Mesothelial cell of epicardium (in vitro differentiated cells): ENCODE measurements at regions not wholly inside any gene's neighbourhood (a gene's known extent, or its start where the extent isn't known, plus 50 kb on each side); places are given as distances from the start of the nearest gene placed in this dataset.

Source experiments
- DNase-seq, 2 experiments: peaks; one replicate each; pipeline ENCODE4 v3.0.0; 2021; ENCODE audit warnings: low spot score in 2 of 2; ENCODE audit not compliant: unreplicated experiment in 2 of 2
- H3K27ac Mint-ChIP-seq: 2 replicates; pipeline ENCODE4 v1.8.0; 2021; ENCODE audit warnings: mixed read lengths
- H3K27me3 Mint-ChIP-seq: 2 replicates; pipeline ENCODE4 v1.8.0; 2021; ENCODE audit warnings: low read depth, mixed read lengths
- H3K36me3 Mint-ChIP-seq: 2 replicates; pipeline ENCODE4 v1.8.0; 2021; ENCODE audit warnings: mixed read lengths
- H3K4me1 Mint-ChIP-seq: 2 replicates; pipeline ENCODE4 v1.8.0; 2021; ENCODE audit warnings: mixed read lengths
- H3K4me3 Mint-ChIP-seq: 2 replicates; pipeline ENCODE4 v1.8.0; 2021; ENCODE audit warnings: mild to moderate bottlenecking, moderate library complexity, mixed read lengths
- H3K9me3 Mint-ChIP-seq: 2 replicates; pipeline ENCODE4 v1.8.0; 2021; ENCODE audit warnings: mixed read lengths
- TF ChIP-seq, protein P1 (sequence below): fragments of 200-600 bp; sonication (generic); IDR thresholded peaks from one replicate; pipeline ENCODE4 v1.5.0; 2021; ENCODE audit warnings: antibody characterized with exemption; ENCODE audit not compliant: unreplicated experiment

DNA sequence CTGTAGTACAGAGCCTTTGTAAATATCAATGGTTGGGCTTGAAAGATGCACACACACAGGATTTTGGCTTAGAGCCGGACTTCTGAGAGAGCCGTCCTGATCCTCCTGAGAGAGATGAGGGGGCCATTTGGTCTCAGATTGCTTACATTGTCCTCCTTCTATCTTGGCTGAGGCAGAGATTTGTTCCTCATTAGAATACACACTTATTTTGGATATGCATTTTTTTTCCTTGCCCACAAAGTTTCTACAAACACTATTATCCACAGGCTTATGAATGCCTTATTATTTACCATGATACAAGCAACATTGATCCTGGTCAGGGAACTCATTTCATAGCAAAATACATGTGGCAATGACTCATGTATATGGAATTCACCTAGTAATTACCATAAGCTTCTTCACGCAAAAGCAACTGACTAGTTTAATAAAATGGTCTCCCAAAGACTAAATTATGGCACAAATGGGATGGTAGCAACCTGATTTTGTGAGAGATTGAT, 175.3 kb downstream of the MDFIC start:
- DNase-seq = no peak
- Mint-ChIP-seq H3K36me3 (peaks cover 2% of the 10 kb centered on the region), H3K27ac (no peak overlapping the region), H3K9me3 (peaks cover 8% of the 10 kb centered on the region), H3K4me3 (no peak overlapping the region), H3K27me3 (no peaks in the 10 kb centered on the region), H3K4me1 (peaks cover 12% of the 10 kb centered on the region)
- TF ChIP-seq, protein P1, sequence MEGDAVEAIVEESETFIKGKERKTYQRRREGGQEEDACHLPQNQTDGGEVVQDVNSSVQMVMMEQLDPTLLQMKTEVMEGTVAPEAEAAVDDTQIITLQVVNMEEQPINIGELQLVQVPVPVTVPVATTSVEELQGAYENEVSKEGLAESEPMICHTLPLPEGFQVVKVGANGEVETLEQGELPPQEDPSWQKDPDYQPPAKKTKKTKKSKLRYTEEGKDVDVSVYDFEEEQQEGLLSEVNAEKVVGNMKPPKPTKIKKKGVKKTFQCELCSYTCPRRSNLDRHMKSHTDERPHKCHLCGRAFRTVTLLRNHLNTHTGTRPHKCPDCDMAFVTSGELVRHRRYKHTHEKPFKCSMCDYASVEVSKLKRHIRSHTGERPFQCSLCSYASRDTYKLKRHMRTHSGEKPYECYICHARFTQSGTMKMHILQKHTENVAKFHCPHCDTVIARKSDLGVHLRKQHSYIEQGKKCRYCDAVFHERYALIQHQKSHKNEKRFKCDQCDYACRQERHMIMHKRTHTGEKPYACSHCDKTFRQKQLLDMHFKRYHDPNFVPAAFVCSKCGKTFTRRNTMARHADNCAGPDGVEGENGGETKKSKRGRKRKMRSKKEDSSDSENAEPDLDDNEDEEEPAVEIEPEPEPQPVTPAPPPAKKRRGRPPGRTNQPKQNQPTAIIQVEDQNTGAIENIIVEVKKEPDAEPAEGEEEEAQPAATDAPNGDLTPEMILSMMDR = no peak

DNA sequence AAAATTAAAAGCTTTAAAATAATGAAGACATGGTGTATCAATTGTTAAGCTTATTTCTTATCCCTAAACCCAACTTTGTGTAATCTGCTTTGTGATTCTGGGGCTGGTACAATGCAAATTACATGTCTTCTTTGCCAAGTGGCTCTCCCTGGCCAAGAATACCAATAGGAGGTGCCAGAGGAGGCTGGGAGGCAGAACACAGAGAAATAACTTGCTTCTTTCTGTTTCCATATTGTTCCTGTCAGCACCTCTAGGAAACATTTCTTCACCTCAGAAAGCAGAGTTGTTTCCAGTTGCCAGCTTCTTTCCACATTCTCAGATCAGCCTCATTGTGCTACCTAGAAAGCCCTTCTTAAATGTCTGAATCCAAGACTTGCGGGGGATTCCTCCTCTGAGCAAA, 174.4 kb downstream of the MDFIC start:
- no peaks in the 10 kb centered on the region for H3K27me3 Mint-ChIP-seq
- H3K27ac Mint-ChIP-seq = no peak overlapping the region
- H3K4me1 Mint-ChIP-seq = peaks cover 16% of the 10 kb centered on the region
- TF ChIP-seq, protein P1 = no peak
- H3K36me3 Mint-ChIP-seq = peaks cover 2% of the 10 kb centered on the region
- no peak for DNase-seq
- H3K9me3 Mint-ChIP-seq = peaks cover 8% of the 10 kb centered on the region
- no peak overlapping the region for H3K4me3 Mint-ChIP-seq

DNA sequence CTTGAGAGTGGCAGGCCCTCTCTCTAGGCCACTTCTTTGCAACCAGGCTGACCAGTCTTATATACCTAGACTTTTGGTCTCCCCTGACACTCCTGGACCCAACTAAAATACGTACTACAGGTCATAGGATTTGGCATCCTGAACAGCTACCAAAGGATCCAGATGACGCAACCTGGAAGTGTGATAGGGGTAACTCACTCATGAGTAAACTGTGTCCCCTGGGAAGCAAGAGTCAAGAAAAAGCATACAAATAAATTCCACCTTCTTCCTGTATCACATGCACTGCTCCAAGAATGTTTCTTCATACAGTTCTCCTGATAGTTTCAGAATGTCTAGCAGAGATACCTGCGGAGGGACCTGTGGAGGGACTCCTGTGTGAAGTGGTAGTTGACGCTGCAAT, 172.3 kb downstream of the MDFIC start:
- H3K27ac Mint-ChIP-seq = no peak overlapping the region
- TF ChIP-seq, protein P1 = no peak
- peaks cover 7% of the 10 kb centered on the region for H3K9me3 Mint-ChIP-seq
- H3K4me1 Mint-ChIP-seq = peaks cover 18% of the 10 kb centered on the region
- no peak overlapping the region for H3K4me3 Mint-ChIP-seq
- H3K36me3 Mint-ChIP-seq = peaks cover 2% of the 10 kb centered on the region
- H3K27me3 Mint-ChIP-seq = no peaks in the 10 kb centered on the region
- no peak for DNase-seq

DNA sequence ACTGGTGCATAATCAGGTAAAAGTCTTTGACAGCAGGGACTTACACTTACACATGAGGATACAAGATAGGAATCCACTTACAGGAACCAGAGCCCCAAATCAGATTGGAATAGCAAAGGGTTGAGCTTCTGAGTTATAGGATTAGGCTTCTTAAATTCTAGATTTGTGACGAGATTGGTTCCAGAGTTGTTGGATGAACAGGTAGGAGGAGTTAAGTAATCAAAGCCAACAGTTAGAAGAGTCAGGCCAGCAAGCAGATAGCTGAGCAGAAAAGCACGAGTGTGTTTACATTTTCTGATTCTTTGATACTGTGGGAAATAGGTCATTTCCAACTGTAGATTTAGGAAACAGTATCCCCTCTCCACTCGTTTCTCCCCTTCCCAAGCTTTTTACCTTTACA, 167.0 kb downstream of the MDFIC start:
- no peak for DNase-seq
- TF ChIP-seq, protein P1 = no peak
- Mint-ChIP-seq H3K27ac (no peak overlapping the region), H3K36me3 (peaks cover 2% of the 10 kb centered on the region), H3K9me3 (peaks cover 8% of the 10 kb centered on the region), H3K4me1 (peaks cover 38% of the 10 kb centered on the region), H3K27me3 (no peaks in the 10 kb centered on the region), H3K4me3 (no peak overlapping the region)

DNA sequence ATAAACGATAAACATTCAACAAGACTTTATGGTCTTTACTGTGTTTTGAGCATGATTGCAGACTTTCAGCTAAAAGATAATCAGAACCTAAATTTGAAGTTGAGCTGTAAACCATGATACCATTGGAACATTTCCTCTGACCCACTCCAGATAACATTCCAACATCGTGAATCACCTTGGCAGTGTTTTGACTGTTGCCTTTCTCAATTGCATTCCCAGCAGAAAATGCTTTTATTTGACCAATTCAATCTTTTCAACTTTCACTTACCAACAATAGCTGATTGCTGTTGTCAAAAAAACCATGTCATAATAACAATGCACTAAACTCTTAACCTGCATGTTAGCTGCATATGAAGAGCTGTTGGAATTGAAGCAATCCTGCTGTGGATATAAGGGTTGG, 165.5 kb downstream of the MDFIC start:
- Mint-ChIP-seq H3K4me1 (peaks cover 35% of the 10 kb centered on the region), H3K27ac (peak overlapping the region; percentile 51), H3K9me3 (peaks cover 11% of the 10 kb centered on the region), H3K4me3 (no peak overlapping the region), H3K27me3 (no peaks in the 10 kb centered on the region), H3K36me3 (peaks cover 4% of the 10 kb centered on the region)
- DNase-seq = no peak
- TF ChIP-seq, protein P1 = no peak
